ENCODE measurements at regions not wholly inside any gene's neighbourhood (a gene's known extent, or its start where the extent isn't known, plus 50 kb on each side); places are given as distances from the start of the nearest gene placed in this dataset.

- no peak for TF ChIP-seq EZH2 (IDR thresholded peaks at IDR 0.05; ENCODE audit: low read length)
- TF ChIP-seq CTCF (optimal IDR thresholded peaks at IDR 0.05 in 1 of 3, IDR thresholded peaks at IDR 0.05 in 1 of 3, conservative IDR thresholded peaks at IDR 0.05 in 1 of 3; ENCODE audit: extremely low read depth in 1 of 3, insufficient read depth in 2 of 3, low read length in 3 of 3): no peak
Observed at GRCh38 chrX:124476562-124476961, 130.2 kb downstream of the SH2D1A start.
